GM21786 (cell line): ENCODE measurements at regions not wholly inside any gene's neighbourhood (a gene's known extent, or its start where the extent isn't known, plus 50 kb on each side); places are given as distances from the start of the nearest gene placed in this dataset.

Experiments used
- ATAC-seq: cut with Tn5 transposase; IDR thresholded peaks from one replicate; pipeline ENCODE4 v1.9.1; 2021; ENCODE audit not compliant: unreplicated experiment

GRCh38 chr11:112831969-112832766 is 129.1 kb upstream of the NCAM1 start:
- no peak for ATAC-seq

- ATAC-seq, result no peak
Measured at GRCh38 chr11:112834277-112834755, 126.9 kb upstream of the NCAM1 start.

- ATAC-seq, result no peak
Measured at GRCh38 chr11:112835591-112836255, 125.5 kb upstream of the NCAM1 start.

- no peak for ATAC-seq
Measured at GRCh38 chr11:112836256-112836602, 125.0 kb upstream of the NCAM1 start.

GRCh38 chr11:112837162-112837826 is 123.9 kb upstream of the NCAM1 start:
- ATAC-seq, result no peak

- no peak for ATAC-seq
Measured at GRCh38 chr11:112839051-112839450, 122.2 kb upstream of the NCAM1 start.

- ATAC-seq, result no peak
Measured at GRCh38 chr11:112841729-112842128, 119.5 kb upstream of the NCAM1 start.

GRCh38 chr11:112842151-112842550 is 119.1 kb upstream of the NCAM1 start:
- ATAC-seq, result no peak

- ATAC-seq, result no peak
Measured at GRCh38 chr11:112844517-112844916, 116.7 kb upstream of the NCAM1 start.

GRCh38 chr11:112847568-112847967 is 113.7 kb upstream of the NCAM1 start:
- no peak for ATAC-seq

- ATAC-seq, result no peak
Measured at GRCh38 chr11:112852143-112852866, 108.9 kb upstream of the NCAM1 start.

- ATAC-seq, result no peak
Measured at GRCh38 chr11:112856133-112856532, 105.1 kb upstream of the NCAM1 start.

GRCh38 chr11:112856591-112856990 is 104.6 kb upstream of the NCAM1 start:
- ATAC-seq, result no peak

- no peak for ATAC-seq
Measured at GRCh38 chr11:112858289-112859023, 102.8 kb upstream of the NCAM1 start.

GRCh38 chr11:112859787-112860186 is 101.4 kb upstream of the NCAM1 start:
- ATAC-seq, result no peak

GRCh38 chr11:112861356-112861755 is 99.9 kb upstream of the NCAM1 start:
- no peak for ATAC-seq

GRCh38 chr11:112863305-112863704 is 97.9 kb upstream of the NCAM1 start:
- ATAC-seq, result no peak

- ATAC-seq, result no peak
Measured at GRCh38 chr11:112864672-112865071, 96.5 kb upstream of the NCAM1 start.

GRCh38 chr11:112871909-112872500 is 89.2 kb upstream of the NCAM1 start:
- no peak for ATAC-seq

GRCh38 chr11:112874980-112875379 is 86.2 kb upstream of the NCAM1 start:
- no peak for ATAC-seq
